Testis (tissue), 2 donors: ENCODE measurements at regions not wholly inside any gene's neighbourhood (a gene's known extent, or its start where the extent isn't known, plus 50 kb on each side); places are given as distances from the start of the nearest gene placed in this dataset.

Source experiments
- POLR2A ChIP-seq: fragments of 450-650 bp; IDR thresholded peaks from one replicate; pipeline ENCODE4 v1.6.1; 2017; ENCODE audit warnings: antibody characterized with exemption, mild to moderate bottlenecking, moderate library complexity
- TF ChIP-seq, protein P1 (sequence below), 3 experiments: fragments of 450-650 bp in 2 of 3; fragments of 200-600 bp in 1 of 3; sonication (generic) in 1 of 3; IDR thresholded peaks; one replicate each; pipeline ENCODE4 v1.5.1; 2016 to 2019; ENCODE audit warnings: antibody characterized with exemption in 3 of 3, mild to moderate bottlenecking in 2 of 3, moderate library complexity in 1 of 3

DNA sequence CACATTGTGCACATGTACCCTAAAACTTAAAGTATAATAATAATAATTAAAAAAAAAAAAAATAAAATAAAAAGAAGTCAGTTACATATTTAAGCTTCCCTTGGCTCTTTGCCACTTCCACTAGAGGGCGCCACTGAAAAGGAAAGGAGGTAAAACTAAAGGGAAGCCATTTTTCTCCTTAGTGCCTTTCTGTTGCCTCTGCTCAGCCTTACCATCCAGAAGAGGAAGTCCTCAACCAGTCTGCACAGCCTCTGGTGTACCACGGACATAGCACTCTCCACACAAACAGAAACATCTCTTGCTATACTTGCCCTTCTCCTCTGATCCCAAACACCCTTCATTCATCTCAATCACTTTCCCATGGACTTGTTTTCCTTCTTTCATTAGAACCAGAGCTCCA, 169.0 kb upstream of the EEA1 start:
- TF ChIP-seq, protein P1, sequence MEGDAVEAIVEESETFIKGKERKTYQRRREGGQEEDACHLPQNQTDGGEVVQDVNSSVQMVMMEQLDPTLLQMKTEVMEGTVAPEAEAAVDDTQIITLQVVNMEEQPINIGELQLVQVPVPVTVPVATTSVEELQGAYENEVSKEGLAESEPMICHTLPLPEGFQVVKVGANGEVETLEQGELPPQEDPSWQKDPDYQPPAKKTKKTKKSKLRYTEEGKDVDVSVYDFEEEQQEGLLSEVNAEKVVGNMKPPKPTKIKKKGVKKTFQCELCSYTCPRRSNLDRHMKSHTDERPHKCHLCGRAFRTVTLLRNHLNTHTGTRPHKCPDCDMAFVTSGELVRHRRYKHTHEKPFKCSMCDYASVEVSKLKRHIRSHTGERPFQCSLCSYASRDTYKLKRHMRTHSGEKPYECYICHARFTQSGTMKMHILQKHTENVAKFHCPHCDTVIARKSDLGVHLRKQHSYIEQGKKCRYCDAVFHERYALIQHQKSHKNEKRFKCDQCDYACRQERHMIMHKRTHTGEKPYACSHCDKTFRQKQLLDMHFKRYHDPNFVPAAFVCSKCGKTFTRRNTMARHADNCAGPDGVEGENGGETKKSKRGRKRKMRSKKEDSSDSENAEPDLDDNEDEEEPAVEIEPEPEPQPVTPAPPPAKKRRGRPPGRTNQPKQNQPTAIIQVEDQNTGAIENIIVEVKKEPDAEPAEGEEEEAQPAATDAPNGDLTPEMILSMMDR (IDR thresholded peaks at IDR 0.05) = peak in 2 of 3 experiments; percentile 40 to 65
- no peak for TF ChIP-seq POLR2A
